HuH-7.5 (cell line): ENCODE measurements at regions not wholly inside any gene's neighbourhood (a gene's known extent, or its start where the extent isn't known, plus 50 kb on each side); places are given as distances from the start of the nearest gene placed in this dataset.
"Not testable (repeated sequence)": the region's sequence is repeated elsewhere in the genome, so short reads cannot be mapped to it uniquely, and the experiment has no call there.

Experiments
- DNase-seq: peaks from one replicate; pipeline ENCODE4 v3.0.0; 2011; ENCODE audit warnings: low spot score

GRCh38 chr1:58251430-58252073 is 295.0 kb downstream of the OMA1 start:
- no peak for DNase-seq

- no peak for DNase-seq
Measured at GRCh38 chr1:58250587-58250948, 296.0 kb downstream of the OMA1 start.

GRCh38 chr1:58249737-58250586 is 296.6 kb downstream of the OMA1 start:
- DNase-seq = peak; percentile 32

- DNase-seq = no peak
Measured at GRCh38 chr1:58249388-58249736, 297.2 kb downstream of the OMA1 start.

- DNase-seq = no peak
Measured at GRCh38 chr1:58248791-58249190, 297.7 kb downstream of the OMA1 start.

- DNase-seq = no peak
Measured at GRCh38 chr1:58248072-58248471, 298.5 kb downstream of the OMA1 start.

GRCh38 chr1:58246549-58246948 is 300.0 kb downstream of the OMA1 start:
- DNase-seq = no peak

- no peak for DNase-seq
Measured at GRCh38 chr1:58244872-58245271, 301.7 kb downstream of the OMA1 start.

GRCh38 chr1:58238846-58239245 is 307.7 kb downstream of the OMA1 start:
- no peak for DNase-seq

- no peak for DNase-seq
Measured at GRCh38 chr1:58233729-58234128, 312.8 kb downstream of the OMA1 start.

GRCh38 chr1:58231204-58231603 is 315.3 kb downstream of the OMA1 start:
- DNase-seq = no peak

GRCh38 chr1:58227604-58228003 is 318.9 kb downstream of the OMA1 start:
- DNase-seq = no peak

- DNase-seq = no peak
Measured at GRCh38 chr1:58223522-58223921, 323.0 kb downstream of the OMA1 start.

GRCh38 chr1:58220836-58221472 is 325.6 kb downstream of the OMA1 start:
- no peak for DNase-seq

- not testable (repeated sequence) for DNase-seq
Measured at GRCh38 chr1:58216169-58216568, 330.4 kb downstream of the OMA1 start.

- DNase-seq = no peak
Measured at GRCh38 chr1:58214674-58215073, 331.9 kb downstream of the OMA1 start.

- no peak for DNase-seq
Measured at GRCh38 chr1:58211869-58212268, 334.7 kb downstream of the OMA1 start.

- DNase-seq = no peak
Measured at GRCh38 chr1:58209575-58209974, 337.0 kb downstream of the OMA1 start.

GRCh38 chr1:58206749-58207148 is 339.8 kb downstream of the OMA1 start:
- DNase-seq = no peak

- no peak for DNase-seq
Measured at GRCh38 chr1:58204284-58204683, 342.2 kb downstream of the OMA1 start.

- DNase-seq = no peak
Measured at GRCh38 chr1:58201492-58202106, 344.9 kb downstream of the OMA1 start.

GRCh38 chr1:58200437-58200836 is 346.1 kb downstream of the OMA1 start:
- DNase-seq = no peak

GRCh38 chr1:58197811-58198210 is 348.7 kb downstream of the OMA1 start:
- no peak for DNase-seq
